RWPE2 (cell line): ENCODE measurements at regions not wholly inside any gene's neighbourhood (a gene's known extent, or its start where the extent isn't known, plus 50 kb on each side); places are given as distances from the start of the nearest gene placed in this dataset.

Source experiments
- ATAC-seq: fragments of 200-7000 bp; cut with Tn5 transposase; 3 replicates; pipeline ENCODE4 v1.9.1; 2021; ENCODE audit warnings: low read depth
- DNase-seq: peaks from one replicate; pipeline ENCODE4 v3.0.0-alpha.2; 2020; ENCODE audit warnings: low spot score
- H3K27ac ChIP-seq: fragments of 450-650 bp; 2 replicates; pipeline ENCODE4 v1.5.1; 2017; ENCODE audit warnings: mild to moderate bottlenecking; ENCODE audit not compliant: poor library complexity, severe bottlenecking
- H3K27me3 ChIP-seq: fragments of 250-450 bp; sonication (Bioruptor Pico); 2 replicates; pipeline ENCODE4 v1.5.1; 2021; ENCODE audit warnings: mild to moderate bottlenecking, moderate library complexity; ENCODE audit not compliant: insufficient read depth, poor library complexity, severe bottlenecking
- H3K36me3 ChIP-seq: fragments of 250-450 bp; sonication (Bioruptor Pico); 2 replicates; pipeline ENCODE4 v1.5.1; 2020; ENCODE audit warnings: low read depth, mild to moderate bottlenecking, moderate library complexity
- H3K4me1 ChIP-seq: fragments of 250-450 bp; sonication (Bioruptor Pico); 2 replicates; pipeline ENCODE4 v1.5.1; 2021; ENCODE audit warnings: mild to moderate bottlenecking, moderate library complexity; ENCODE audit not compliant: insufficient read depth, poor library complexity, severe bottlenecking
- H3K4me3 ChIP-seq: fragments of 250-450 bp; sonication (Bioruptor Pico); 2 replicates; pipeline ENCODE4 v1.5.1; 2021; ENCODE audit warnings: mild to moderate bottlenecking, moderate library complexity; ENCODE audit not compliant: severe bottlenecking
- H3K9me3 ChIP-seq: fragments of 250-450 bp; sonication (Bioruptor Pico); 2 replicates; pipeline ENCODE4 v1.5.1; 2021; ENCODE audit warnings: mild to moderate bottlenecking, moderate library complexity; ENCODE audit not compliant: severe bottlenecking
- TF ChIP-seq, protein P1 (sequence below): fragments of 450-650 bp; IDR thresholded peaks from one replicate; pipeline ENCODE4 v1.5.1; 2017; ENCODE audit warnings: mild to moderate bottlenecking, moderate library complexity; ENCODE audit not compliant: poor library complexity, severe bottlenecking

DNA sequence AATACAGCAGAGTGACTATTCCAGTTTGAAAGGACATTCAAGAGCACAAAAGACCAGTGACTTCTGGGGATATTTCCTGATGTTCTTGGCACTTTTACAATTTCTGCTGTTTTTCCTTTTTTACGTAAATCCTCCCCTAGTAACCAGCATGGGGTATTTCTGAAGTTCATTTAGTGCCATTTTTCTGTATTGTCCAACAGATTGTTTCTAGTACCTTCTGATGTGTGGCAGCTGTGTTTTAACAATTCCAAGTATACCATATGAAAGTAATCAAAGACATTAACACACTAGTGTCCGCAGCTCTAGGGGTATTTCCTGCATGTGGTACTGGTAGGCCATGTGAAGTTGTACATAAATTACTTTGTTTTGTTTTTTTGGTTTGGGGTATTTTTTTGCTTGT lies 53.0 kb upstream of the SMARCA2 start:
- no peak overlapping the region for H3K27ac ChIP-seq
- TF ChIP-seq, protein P1, sequence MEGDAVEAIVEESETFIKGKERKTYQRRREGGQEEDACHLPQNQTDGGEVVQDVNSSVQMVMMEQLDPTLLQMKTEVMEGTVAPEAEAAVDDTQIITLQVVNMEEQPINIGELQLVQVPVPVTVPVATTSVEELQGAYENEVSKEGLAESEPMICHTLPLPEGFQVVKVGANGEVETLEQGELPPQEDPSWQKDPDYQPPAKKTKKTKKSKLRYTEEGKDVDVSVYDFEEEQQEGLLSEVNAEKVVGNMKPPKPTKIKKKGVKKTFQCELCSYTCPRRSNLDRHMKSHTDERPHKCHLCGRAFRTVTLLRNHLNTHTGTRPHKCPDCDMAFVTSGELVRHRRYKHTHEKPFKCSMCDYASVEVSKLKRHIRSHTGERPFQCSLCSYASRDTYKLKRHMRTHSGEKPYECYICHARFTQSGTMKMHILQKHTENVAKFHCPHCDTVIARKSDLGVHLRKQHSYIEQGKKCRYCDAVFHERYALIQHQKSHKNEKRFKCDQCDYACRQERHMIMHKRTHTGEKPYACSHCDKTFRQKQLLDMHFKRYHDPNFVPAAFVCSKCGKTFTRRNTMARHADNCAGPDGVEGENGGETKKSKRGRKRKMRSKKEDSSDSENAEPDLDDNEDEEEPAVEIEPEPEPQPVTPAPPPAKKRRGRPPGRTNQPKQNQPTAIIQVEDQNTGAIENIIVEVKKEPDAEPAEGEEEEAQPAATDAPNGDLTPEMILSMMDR: no peak
- no peaks in the 10 kb centered on the region for H3K9me3 ChIP-seq
- peaks cover 8% of the 10 kb centered on the region for H3K27me3 ChIP-seq
- H3K4me3 ChIP-seq: no peak overlapping the region
- no peaks in the 10 kb centered on the region for H3K36me3 ChIP-seq
- DNase-seq (no peak), ATAC-seq (no peak)
- no peaks in the 10 kb centered on the region for H3K4me1 ChIP-seq

DNA sequence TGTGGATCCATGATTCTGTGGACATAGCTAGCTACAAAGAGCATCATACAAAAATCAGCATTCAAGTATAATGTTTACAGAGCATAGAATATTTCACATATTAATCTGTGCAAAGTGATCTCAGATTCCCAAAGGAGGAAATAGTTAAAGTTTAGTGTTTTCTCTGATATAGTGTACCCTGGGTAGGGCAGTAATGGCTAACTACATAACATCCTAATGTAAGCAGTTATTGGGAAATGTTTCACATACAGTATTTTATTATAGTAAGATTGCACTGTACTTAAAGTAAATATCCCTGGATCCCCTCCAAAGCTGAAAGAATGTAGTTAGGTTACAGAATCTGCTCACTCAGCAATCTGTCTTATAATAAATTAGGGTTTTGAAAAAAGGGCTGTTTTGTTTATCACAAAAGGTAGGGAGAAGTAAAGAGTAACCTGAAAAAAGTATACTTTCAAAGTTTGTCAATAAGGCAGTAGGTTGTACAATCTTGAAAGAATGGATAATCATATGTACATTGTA lies 52.5 kb upstream of the SMARCA2 start:
- DNase-seq (no peak), ATAC-seq (no peak)
- TF ChIP-seq, protein P1: no peak
- H3K4me3 ChIP-seq: no peak overlapping the region
- no peak overlapping the region for H3K27ac ChIP-seq
- H3K4me1 ChIP-seq: no peaks in the 10 kb centered on the region
- no peaks in the 10 kb centered on the region for H3K36me3 ChIP-seq
- no peaks in the 10 kb centered on the region for H3K9me3 ChIP-seq
- H3K27me3 ChIP-seq: peaks cover 8% of the 10 kb centered on the region

DNA sequence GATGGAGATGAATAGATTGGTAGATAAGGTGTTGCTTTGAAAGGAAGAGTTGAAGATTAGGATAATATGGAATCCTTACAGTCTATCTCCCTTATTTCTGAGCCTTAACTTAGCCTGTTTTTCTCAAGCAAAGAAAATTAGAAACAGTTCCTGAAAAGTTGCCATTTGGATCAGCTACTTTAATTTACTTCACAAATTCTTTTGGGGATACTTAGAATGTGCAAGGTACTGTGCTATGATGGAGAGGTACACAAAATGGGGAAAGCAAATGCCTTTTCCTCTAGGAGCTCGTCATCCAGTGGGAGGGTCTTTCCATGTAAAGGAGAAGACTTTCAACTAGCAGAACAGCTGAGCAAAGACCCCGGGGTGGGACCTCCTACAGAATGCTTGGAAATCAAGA lies 51.1 kb upstream of the SMARCA2 start:
- no peaks in the 10 kb centered on the region for H3K9me3 ChIP-seq
- TF ChIP-seq, protein P1: no peak
- H3K27me3 ChIP-seq: peaks cover 8% of the 10 kb centered on the region
- no peak for DNase-seq
- no peaks in the 10 kb centered on the region for H3K4me1 ChIP-seq
- H3K27ac ChIP-seq: no peak overlapping the region
- no peak overlapping the region for H3K4me3 ChIP-seq
- H3K36me3 ChIP-seq: no peaks in the 10 kb centered on the region
- ATAC-seq: no peak
